GM23248 (cell line): ENCODE measurements at regions not wholly inside any gene's neighbourhood (a gene's known extent, or its start where the extent isn't known, plus 50 kb on each side); places are given as distances from the start of the nearest gene placed in this dataset.

Experiments
- EZH2 ChIP-seq: fragments of 200-600 bp; sonication (generic); IDR thresholded peaks from 2 replicates; pipeline ENCODE4 v1.6.1; 2018; ENCODE audit warnings: antibody characterized with exemption, mild to moderate bottlenecking; ENCODE audit not compliant: insufficient read depth, poor library complexity, severe bottlenecking
- EZH2phosphoT487 ChIP-seq: fragments of 200-600 bp; sonication (generic); IDR thresholded peaks from 2 replicates; pipeline ENCODE4 v1.6.1; 2018; ENCODE audit warnings: antibody characterized with exemption, moderate library complexity, mild to moderate bottlenecking, low read depth; ENCODE audit not compliant: insufficient read depth

DNA sequence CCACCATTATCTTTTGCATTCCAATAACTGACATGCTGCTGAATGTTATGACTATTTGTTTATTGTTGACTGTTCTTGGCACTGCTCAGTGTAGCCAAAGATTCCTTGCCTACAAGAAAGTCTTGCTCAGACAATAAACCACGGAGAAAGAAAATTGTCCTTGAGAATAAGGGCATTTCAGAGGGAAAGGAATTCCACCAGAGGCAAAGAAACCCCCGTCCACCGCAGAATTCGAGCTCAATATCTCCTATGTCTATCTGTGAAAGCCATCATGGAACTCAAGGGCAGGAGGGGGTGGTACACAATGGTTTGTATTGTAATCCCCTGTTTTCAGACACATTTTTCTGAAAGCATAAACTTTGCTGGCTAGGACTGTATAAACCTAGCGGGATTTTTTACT, 70.3 kb upstream of the ADAMTS16 start:
- TF ChIP-seq EZH2 = no peak
- no peak for TF ChIP-seq EZH2phosphoT487
